Vagina (tissue), 2 donors: ENCODE measurements at regions not wholly inside any gene's neighbourhood (a gene's known extent, or its start where the extent isn't known, plus 50 kb on each side); places are given as distances from the start of the nearest gene placed in this dataset.

Experiments
- CTCF ChIP-seq, 3 experiments: fragments of 450-650 bp in 2 of 3; fragments of 200-600 bp in 1 of 3; sonication (generic) in 1 of 3; IDR thresholded peaks; one replicate each; pipeline ENCODE4 v1.5.1; 2017 to 2019; ENCODE audit warnings: antibody characterized with exemption in 3 of 3, mild to moderate bottlenecking in 2 of 3, moderate library complexity in 2 of 3
- POLR2A ChIP-seq, 2 donors: fragments of 450-650 bp; IDR thresholded peaks; one replicate each; pipeline ENCODE4 v1.6.1; 2017; ENCODE audit warnings: antibody characterized with exemption in 2 of 2, mild to moderate bottlenecking in 2 of 2, moderate library complexity in 2 of 2
- POLR2AphosphoS5 ChIP-seq, 2 donors: sonication (generic); formaldehyde crosslinking; IDR thresholded peaks; one replicate each; pipeline ENCODE4 v1.9.0; 2017; ENCODE audit warnings: antibody characterized with exemption in 2 of 2, mild to moderate bottlenecking in 2 of 2, low read depth in 1 of 2; ENCODE audit not compliant: insufficient read depth in 1 of 2

GRCh38 chr11:128182844-128183243, 404.5 kb downstream of the ETS1 start:
- TF ChIP-seq CTCF (IDR thresholded peaks at IDR 0.05) (no peak), POLR2A (IDR thresholded peaks at IDR 0.05) (no peak), POLR2AphosphoS5 (IDR thresholded peaks at IDR 0.05; ENCODE audit: insufficient read depth in 1 of 2, low read depth in 1 of 2) (no peak)
